CD4-positive, alpha-beta memory T cell (primary cell): ENCODE measurements at regions not wholly inside any gene's neighbourhood (a gene's known extent, or its start where the extent isn't known, plus 50 kb on each side); places are given as distances from the start of the nearest gene placed in this dataset.

Source experiments
- CTCF ChIA-PET: fragments of 350-600 bp; sonication (Branson Sonifier 250); formaldehyde crosslinking; loops from one replicate; lab custom pipeline; 2021; ENCODE audit warnings: inconsistent platforms; ENCODE audit not compliant: partially characterized antibody; lab: Charles Lee
- POLR2A ChIA-PET: fragments of 350-600 bp; sonication (Branson Sonifier 250); formaldehyde crosslinking; loops from one replicate; lab custom pipeline; 2021; ENCODE audit not compliant: partially characterized antibody; lab: Charles Lee
- DNase-seq, 5 donors: peaks; one replicate each; pipeline versions ENCODE4 v3.0.0 to v3.0.0-alpha.2; 2020 to 2022; ENCODE audit warnings: mixed read lengths in 1 of 5
- H3K27ac ChIP-seq: one replicate; pipeline ENCODE4 v1.7.0; 2013; ENCODE audit warnings: low read depth, low read length
- H3K27me3 ChIP-seq: 2 replicates; pipeline ENCODE4 v1.7.0; 2013; ENCODE audit warnings: mild to moderate bottlenecking, low read length, moderate library complexity; ENCODE audit not compliant: insufficient read depth
- H3K36me3 ChIP-seq: 2 replicates; pipeline ENCODE4 v1.7.0; 2013; ENCODE audit warnings: mild to moderate bottlenecking, low read length, moderate library complexity; ENCODE audit not compliant: insufficient read depth
- H3K4me1 ChIP-seq: 2 replicates; pipeline ENCODE4 v1.7.0; 2013; ENCODE audit warnings: mild to moderate bottlenecking, low read length, moderate library complexity; ENCODE audit not compliant: insufficient read depth
- H3K4me3 ChIP-seq, 2 donors: one replicate each; pipeline ENCODE4 v1.7.0; 2013; ENCODE audit warnings: low read length in 2 of 2, mild to moderate bottlenecking in 1 of 2
- H3K9me3 ChIP-seq, 2 donors: one replicate each; pipeline ENCODE4 v1.7.0; 2013; ENCODE audit warnings: low read length in 2 of 2, control low read depth in 1 of 2; ENCODE audit not compliant: control insufficient read depth in 1 of 2
- H3K27ac Mint-ChIP-seq, 7 donors: one replicate each; pipeline ENCODE4 v1.8.0; 2020 to 2021; ENCODE audit warnings: mixed read lengths in 7 of 7, mild to moderate bottlenecking in 6 of 7, inconsistent platforms in 3 of 7, moderate library complexity in 3 of 7
- H3K27me3 Mint-ChIP-seq, 2 donors: one replicate each; pipeline ENCODE4 v1.8.0; 2020 to 2021; ENCODE audit warnings: mixed read lengths in 2 of 2
- H3K36me3 Mint-ChIP-seq, 2 donors: one replicate each; pipeline ENCODE4 v1.8.0; 2020 to 2021; ENCODE audit warnings: mixed read lengths in 2 of 2, inconsistent platforms in 1 of 2, mild to moderate bottlenecking in 1 of 2
- H3K4me1 Mint-ChIP-seq, 4 donors: one replicate each; pipeline ENCODE4 v1.8.0; 2020 to 2021; ENCODE audit warnings: mixed read lengths in 4 of 4, mild to moderate bottlenecking in 1 of 4
- H3K4me3 Mint-ChIP-seq, 8 donors: one replicate each; pipeline ENCODE4 v1.8.0; 2020 to 2021; ENCODE audit warnings: mixed read lengths in 8 of 8, mild to moderate bottlenecking in 7 of 8, moderate library complexity in 6 of 8, inconsistent platforms in 3 of 8
- H3K9me3 Mint-ChIP-seq, 8 donors: one replicate each; pipeline ENCODE4 v1.8.0; 2020 to 2021; ENCODE audit warnings: mixed read lengths in 8 of 8, mild to moderate bottlenecking in 5 of 8, inconsistent platforms in 3 of 8, moderate library complexity in 1 of 8
- intact Hi-C: fragments of 100-400 bp; cut with micrococcal nuclease; formaldehyde crosslinking; loops from one replicate; pipeline ENCODE4 v1.15.1; 2023

DNA sequence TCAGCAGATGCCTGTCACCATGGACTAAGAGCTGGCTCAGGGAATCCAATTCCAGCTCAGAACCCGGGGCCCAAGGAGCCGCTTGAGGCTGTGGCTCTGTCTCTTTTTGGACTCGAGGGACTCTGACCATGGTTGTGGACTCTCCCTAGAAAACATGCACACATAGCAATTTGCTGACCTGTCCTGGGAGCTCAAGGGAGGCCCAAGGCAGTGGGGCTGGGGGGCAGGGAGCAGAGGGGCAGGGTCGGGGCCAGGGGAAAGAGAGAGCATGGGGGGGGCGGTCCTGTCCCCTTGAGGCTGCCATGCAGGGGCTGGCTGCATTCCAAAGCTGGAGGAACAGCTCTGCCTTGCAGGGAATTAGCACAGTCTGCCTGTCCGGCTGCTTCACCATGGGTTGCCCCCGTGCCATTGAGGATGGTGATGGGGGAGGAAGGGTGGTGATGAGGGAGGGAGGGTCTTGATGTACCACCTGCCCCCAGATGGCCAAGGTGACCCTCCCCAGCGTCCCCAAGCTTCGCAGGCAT is 190.1 kb downstream of the GOLGA6L6 start:
- H3K27me3 Mint-ChIP-seq = peaks cover 0 to 4% of the 10 kb centered on the region in 2 donors
- H3K4me1 Mint-ChIP-seq = peaks cover 3 to 9% (median 5%) of the 10 kb centered on the region in 4 donors
- Histone ChIP-seq H3K36me3 (no peaks in the 10 kb centered on the region), H3K9me3 (no peaks in the 10 kb centered on the region), H3K4me3 (no peak overlapping the region), H3K27me3 (no peaks in the 10 kb centered on the region), H3K4me1 (peaks cover 25% of the 10 kb centered on the region), H3K27ac (no peak overlapping the region)
- H3K36me3 Mint-ChIP-seq = no peaks in the 10 kb centered on the region
- ChIA-PET POLR2A (no interaction called here), CTCF (no interaction called here)
- peak in 1 of 5 donors; percentile 28 for DNase-seq
- H3K9me3 Mint-ChIP-seq = peaks cover 0 to 2% (median 0%) of the 10 kb centered on the region in 8 donors
- no peak overlapping the region for H3K4me3 Mint-ChIP-seq
- intact Hi-C loops = no loop called here
- H3K27ac Mint-ChIP-seq = no peak overlapping the region

DNA sequence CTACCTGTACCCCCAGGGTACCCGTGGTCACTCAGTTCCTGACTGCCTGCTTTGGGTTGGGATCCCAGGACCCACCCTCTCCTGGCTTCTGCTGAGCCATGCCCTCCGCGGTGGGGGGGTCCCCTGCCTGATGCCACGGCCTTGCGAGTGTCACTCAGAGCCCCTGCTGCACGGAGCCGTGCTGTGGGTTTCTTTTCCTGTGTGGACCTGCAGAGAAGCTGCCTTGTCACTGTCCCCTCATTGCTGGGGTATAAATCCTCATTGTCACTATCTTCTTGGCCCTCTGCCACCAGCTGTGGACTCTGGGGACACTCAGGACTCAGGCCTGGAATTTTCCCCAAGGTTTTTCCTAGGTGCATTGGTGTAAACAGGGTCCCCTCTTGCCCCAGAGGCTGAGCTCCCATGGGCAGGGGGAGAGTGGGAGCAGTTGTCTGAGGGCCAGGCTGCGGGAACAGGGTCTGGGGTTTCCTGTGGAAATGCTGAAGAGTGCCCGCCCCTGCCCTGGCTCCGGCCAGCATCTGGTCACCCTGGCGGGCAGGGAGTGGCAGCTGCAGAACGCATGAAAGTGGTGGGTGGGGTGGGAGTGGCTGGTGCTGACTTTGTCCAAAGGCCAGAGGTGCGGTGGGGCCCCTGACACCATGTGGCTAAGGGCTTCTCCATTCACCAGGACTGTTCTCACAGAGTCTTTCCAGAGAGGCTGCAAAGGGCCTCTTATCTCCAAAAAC is 191.7 kb downstream of the GOLGA6L6 start:
- H3K4me3 Mint-ChIP-seq = no peak overlapping the region
- no peak overlapping the region for H3K4me3 ChIP-seq
- no peaks in the 10 kb centered on the region for H3K27me3 ChIP-seq
- H3K27me3 Mint-ChIP-seq = peaks cover 0 to 2% of the 10 kb centered on the region in 2 donors
- intact Hi-C loops = no loop called here
- POLR2A ChIA-PET = no interaction called here
- H3K27ac ChIP-seq = no peak overlapping the region
- peak overlapping the region in 1 of 7 donors; percentile 24 for H3K27ac Mint-ChIP-seq
- H3K9me3 ChIP-seq = no peaks in the 10 kb centered on the region
- H3K36me3 Mint-ChIP-seq = no peaks in the 10 kb centered on the region
- DNase-seq = peak in 1 of 5 donors; percentile 33
- peaks cover 21% of the 10 kb centered on the region for H3K4me1 ChIP-seq
- H3K4me1 Mint-ChIP-seq = peaks cover 0 to 4% (median 0%) of the 10 kb centered on the region in 4 donors
- no peaks in the 10 kb centered on the region for H3K36me3 ChIP-seq
- CTCF ChIA-PET = no interaction called here
- peaks cover 0 to 2% (median 0%) of the 10 kb centered on the region in 8 donors for H3K9me3 Mint-ChIP-seq

DNA sequence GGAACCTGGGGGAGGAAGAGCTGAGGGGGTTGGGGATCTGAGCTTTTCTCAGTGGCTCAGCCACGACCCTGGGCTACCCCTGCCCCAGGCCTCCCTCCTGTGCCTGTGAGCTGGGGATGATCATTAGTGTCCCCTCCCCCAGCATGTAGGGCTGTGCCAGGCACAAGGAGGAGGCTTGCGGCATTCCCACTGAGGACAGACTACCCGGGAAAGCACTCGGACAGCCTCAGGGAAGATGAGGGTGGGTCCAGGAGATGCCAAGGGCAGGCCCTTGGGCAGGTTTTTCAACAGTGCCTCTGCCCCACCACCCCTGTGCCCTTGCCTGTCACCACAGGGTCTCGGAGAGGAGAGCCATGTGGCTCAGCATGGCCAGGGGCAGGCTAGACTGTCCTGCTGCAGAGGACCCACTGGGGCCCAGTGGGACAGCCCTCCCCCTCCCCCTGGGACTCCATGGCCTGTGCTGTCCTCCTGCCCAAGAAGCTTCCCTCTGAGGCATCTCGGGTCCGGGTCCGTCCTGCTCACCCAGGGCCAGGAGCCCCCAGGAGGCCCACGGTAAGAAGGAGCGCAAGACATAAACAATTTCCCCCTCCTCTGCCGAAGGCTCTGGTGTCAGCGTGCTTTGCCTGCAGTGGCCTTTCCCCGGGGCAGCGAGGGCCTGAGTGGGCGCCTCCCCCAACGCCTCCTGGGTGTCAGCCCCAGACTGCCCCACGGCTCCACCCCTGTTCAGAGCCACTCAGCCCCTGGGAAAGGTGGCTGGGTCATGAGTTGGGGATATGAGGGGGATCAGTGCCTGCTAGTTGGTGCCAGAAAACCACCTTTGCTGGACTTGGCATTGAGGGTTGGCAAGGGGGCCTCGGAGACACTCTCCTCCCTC is 192.5 kb downstream of the GOLGA6L6 start:
- ChIA-PET CTCF (no interaction called here), POLR2A (no interaction called here)
- peak in 1 of 5 donors; percentile 45 for DNase-seq
- Mint-ChIP-seq H3K27me3 (peaks cover 0 to 2% of the 10 kb centered on the region in 2 donors), H3K36me3 (no peaks in the 10 kb centered on the region), H3K4me1 (peaks cover 0 to 4% (median 0%) of the 10 kb centered on the region in 4 donors), H3K4me3 (no peak overlapping the region), H3K27ac (no peak overlapping the region), H3K9me3 (peaks cover 0 to 2% (median 0%) of the 10 kb centered on the region in 8 donors)
- no peaks in the 10 kb centered on the region for H3K36me3 ChIP-seq
- H3K4me1 ChIP-seq = peaks cover 19% of the 10 kb centered on the region
- H3K9me3 ChIP-seq = no peaks in the 10 kb centered on the region
- no peaks in the 10 kb centered on the region for H3K27me3 ChIP-seq
- no peak overlapping the region for H3K27ac ChIP-seq
- intact Hi-C loops = no loop called here
- no peak overlapping the region for H3K4me3 ChIP-seq

GRCh38 chr15:20348291-20348899 is 193.2 kb downstream of the GOLGA6L6 start:
- no peaks in the 10 kb centered on the region for H3K9me3 ChIP-seq
- H3K9me3 Mint-ChIP-seq = peaks cover 0 to 2% (median 0%) of the 10 kb centered on the region in 8 donors
- no peaks in the 10 kb centered on the region for H3K36me3 Mint-ChIP-seq
- no peak overlapping the region for H3K27ac ChIP-seq
- H3K27ac Mint-ChIP-seq = no peak overlapping the region
- CTCF ChIA-PET = interaction anchor here (1.6 kb wide), 1 partner anchor 9 kb away, joined by 6 read pairs; no protein-coding TSS in a partner anchor
- no peak for DNase-seq
- no peaks in the 10 kb centered on the region for H3K36me3 ChIP-seq
- H3K27me3 Mint-ChIP-seq = peaks cover 0 to 2% of the 10 kb centered on the region in 2 donors
- no peak overlapping the region for H3K4me3 Mint-ChIP-seq
- H3K27me3 ChIP-seq = no peaks in the 10 kb centered on the region
- peaks cover 11% of the 10 kb centered on the region for H3K4me1 ChIP-seq
- H3K4me1 Mint-ChIP-seq = peaks cover 0 to 4% (median 0%) of the 10 kb centered on the region in 4 donors
- no peak overlapping the region for H3K4me3 ChIP-seq
- intact Hi-C loops = no loop called here
- POLR2A ChIA-PET = no interaction called here

- Mint-ChIP-seq H3K4me1 (no peaks in the 10 kb centered on the region), H3K27me3 (peaks cover 0 to 2% of the 10 kb centered on the region in 2 donors), H3K27ac (no peak overlapping the region), H3K4me3 (no peak overlapping the region), H3K9me3 (peaks cover 0 to 2% (median 0%) of the 10 kb centered on the region in 8 donors), H3K36me3 (no peaks in the 10 kb centered on the region)
- peak in 1 of 5 donors; percentile 24 for DNase-seq
- CTCF ChIA-PET = interaction anchor here (1.5 kb wide), 1 partner anchor 10 kb away, joined by 4 read pairs; no protein-coding TSS in a partner anchor
- intact Hi-C loops = no loop called here
- H3K27me3 ChIP-seq = no peaks in the 10 kb centered on the region
- POLR2A ChIA-PET = no interaction called here
- no peak overlapping the region for H3K27ac ChIP-seq
- no peaks in the 10 kb centered on the region for H3K36me3 ChIP-seq
- no peaks in the 10 kb centered on the region for H3K4me1 ChIP-seq
- H3K9me3 ChIP-seq = no peaks in the 10 kb centered on the region
- no peak overlapping the region for H3K4me3 ChIP-seq
These were observed 195.4 kb downstream of the GOLGA6L6 start for GRCh38 chr15:20346082-20346805.

- Histone ChIP-seq H3K4me1 (no peaks in the 10 kb centered on the region), H3K9me3 (peaks cover 0 to 3% of the 10 kb centered on the region in 2 donors), H3K27ac (no peak overlapping the region), H3K4me3 (no peak overlapping the region), H3K27me3 (no peaks in the 10 kb centered on the region), H3K36me3 (no peaks in the 10 kb centered on the region)
- DNase-seq = no peak
- Mint-ChIP-seq H3K27ac (no peak overlapping the region), H3K27me3 (peaks cover 0 to 2% of the 10 kb centered on the region in 2 donors), H3K4me1 (no peaks in the 10 kb centered on the region), H3K4me3 (no peak overlapping the region), H3K36me3 (no peaks in the 10 kb centered on the region), H3K9me3 (peaks cover 0 to 2% (median 0%) of the 10 kb centered on the region in 8 donors)
- intact Hi-C loops = no loop called here
- ChIA-PET CTCF (interaction anchor here (1.5 kb wide), 1 partner anchor 11 kb away, joined by 4 read pairs; no protein-coding TSS in a partner anchor), POLR2A (no interaction called here)
These were observed 196.1 kb downstream of the GOLGA6L6 start for GRCh38 chr15:20345401-20345958.
